HCT116 (cell line): ENCODE measurements at regions not wholly inside any gene's neighbourhood (a gene's known extent, or its start where the extent isn't known, plus 50 kb on each side); places are given as distances from the start of the nearest gene placed in this dataset.

Source experiments
- ATAC-seq: fragments of 200-7000 bp; cut with Tn5 transposase; 2 replicates; pipeline ENCODE4 v1.9.1; 2020; ENCODE audit warnings: mild to moderate bottlenecking, moderate library complexity
- BruUV-seq: library from RNA; stranded (reverse); fragments of 400-500 nt; replicated peaks from 2 replicates; lab custom pipeline; 2021; lab: Mats Ljungman, UMichigan
- CTCF ChIA-PET: fragments of 300-600 bp; sonication (Branson Sonifier 250); formaldehyde crosslinking; loops from one replicate; lab custom pipeline; 2021; ENCODE audit warnings: antibody characterized with exemption; lab: Charles Lee
- POLR2A ChIA-PET: fragments of 300-600, 350-600 bp; sonication (Branson Sonifier 250); formaldehyde crosslinking; loops from one replicate; lab custom pipeline; 2021; ENCODE audit warnings: antibody characterized with exemption; lab: Charles Lee
- RAD21 ChIA-PET, 2 experiments: fragments of 300-600 bp; sonication (Branson Sonifier 250); formaldehyde crosslinking; loops; one replicate each; lab custom pipeline; 2023; ENCODE audit warnings: low total read pairs in 2 of 2; ENCODE audit not compliant: uncharacterized antibody in 2 of 2, unreplicated experiment in 2 of 2, low non-redundant PET in 1 of 2; lab: Charles Lee
- DNase-seq: peaks from one replicate; pipeline ENCODE4 v3.0.0-alpha.2; 2010; ENCODE audit warnings: low read depth, low spot score
- H2AFZ ChIP-seq: fragments of 200-600 bp; shearing (Covaris generic), sonication (generic); 2 replicates; pipeline ENCODE4 v1.6.1; 2017; ENCODE audit warnings: low read depth, mixed run types, mixed read lengths, antibody characterized with exemption, low read length; ENCODE audit not compliant: poor library complexity, severe bottlenecking
- H3K27ac ChIP-seq: 2 replicates; pipeline ENCODE4 v1.5.1; 2012; ENCODE audit warnings: low read depth, low read length
- H3K27me3 ChIP-seq: fragments of 200-600 bp; sonication (generic); 2 replicates; pipeline ENCODE4 v1.6.1; 2016; ENCODE audit warnings: mixed run types, low read length, mixed read lengths; ENCODE audit not compliant: insufficient read depth
- H3K36me3 ChIP-seq, 2 experiments: fragments of 200-500 bp in 1 of 2; fragments of 200-600 bp in 1 of 2; sonication (Bioruptor generic) in 1 of 2; sonication (generic) in 1 of 2; 2 replicates each; pipeline versions ENCODE4 v1.5.1 to v1.6.1; 2014 to 2016; ENCODE audit warnings: low read length in 2 of 2, inconsistent platforms in 1 of 2, mixed read lengths in 1 of 2, mixed run types in 1 of 2; ENCODE audit not compliant: insufficient read depth in 2 of 2, control insufficient read depth in 1 of 2
- H3K4me1 ChIP-seq, 2 experiments: fragments of 200-600 bp in 1 of 2; sonication (generic) in 1 of 2; 2 replicates each; pipeline versions ENCODE4 v1.5.1 to v1.6.1; 2012 to 2017; ENCODE audit warnings: low read length in 2 of 2, inconsistent platforms in 1 of 2, mild to moderate bottlenecking in 1 of 2, mixed read lengths in 1 of 2, mixed run types in 1 of 2, moderate library complexity in 1 of 2; ENCODE audit not compliant: insufficient read depth in 2 of 2, control insufficient read depth in 1 of 2
- H3K4me2 ChIP-seq: fragments of 200-600 bp; sonication (generic); 2 replicates; pipeline ENCODE4 v1.6.1; 2017; ENCODE audit warnings: mixed run types, low read length, mixed read lengths
- H3K4me3 ChIP-seq, 2 experiments: fragments of 200-600 bp in 1 of 2; sonication (generic) in 1 of 2; replicated peaks in 1 of 2; 2 replicates each; pipeline ENCODE4 v1.5.1; 2011 to 2016; ENCODE audit warnings: low read length in 2 of 2, control low read depth in 1 of 2, low read depth in 1 of 2, mild to moderate bottlenecking in 1 of 2, mixed read lengths in 1 of 2, mixed run types in 1 of 2
- H3K79me2 ChIP-seq: fragments of 200-600 bp; sonication (generic); 2 replicates; pipeline ENCODE4 v1.6.1; 2017; ENCODE audit warnings: mild to moderate bottlenecking, mixed run types, low read length, moderate library complexity, mixed read lengths; ENCODE audit not compliant: insufficient read depth
- H3K9ac ChIP-seq: fragments of 200-600 bp; sonication (generic); 2 replicates; pipeline ENCODE4 v1.6.1; 2016; ENCODE audit warnings: low read length, mixed read lengths
- H3K9me2 ChIP-seq: fragments of 200-600 bp; sonication (generic), shearing (Covaris generic); 2 replicates; pipeline ENCODE4 v1.6.1; 2017; ENCODE audit warnings: mixed run types, mild to moderate bottlenecking, moderate library complexity; ENCODE audit not compliant: insufficient read depth
- H3K9me3 ChIP-seq, 2 experiments: fragments of 200-500 bp in 1 of 2; fragments of 200-600 bp in 1 of 2; sonication (Bioruptor generic) in 1 of 2; sonication (generic) in 1 of 2; 2 replicates each; pipeline ENCODE4 v1.6.1; 2014 to 2017; ENCODE audit warnings: low read length in 2 of 2, mixed read lengths in 2 of 2, inconsistent platforms in 1 of 2, low read depth in 1 of 2, mild to moderate bottlenecking in 1 of 2, mixed run types in 1 of 2, moderate library complexity in 1 of 2; ENCODE audit not compliant: control insufficient read depth in 1 of 2, insufficient read depth in 1 of 2
- H4K20me1 ChIP-seq: fragments of 200-600 bp; sonication (generic), shearing (Covaris generic); 2 replicates; pipeline ENCODE4 v1.6.1; 2017; ENCODE audit warnings: mixed run types, mild to moderate bottlenecking, moderate library complexity; ENCODE audit not compliant: insufficient read depth
- ATF3 ChIP-seq: IDR thresholded peaks from 2 replicates; pipeline ENCODE4 v1.6.1; 2012
- ELF1 ChIP-seq: IDR thresholded peaks from 2 replicates; pipeline ENCODE4 v1.6.1; 2012; ENCODE audit warnings: low read depth, borderline replicate concordance
- EZH2 ChIP-seq: fragments of 200-600 bp; sonication (generic); IDR thresholded peaks from 2 replicates; pipeline ENCODE4 v1.6.1; 2017; ENCODE audit warnings: antibody characterized with exemption, mixed run types
- FOSL1 ChIP-seq: IDR thresholded peaks from 2 replicates; pipeline ENCODE4 v1.6.1; 2012; ENCODE audit warnings: low read depth
- POLR2A ChIP-seq: IDR thresholded peaks from 2 replicates; pipeline ENCODE4 v1.7.0; 2011; ENCODE audit warnings: borderline replicate concordance; ENCODE audit not compliant: insufficient read depth, insufficient read length; ENCODE audit errors: extremely low read depth
- ZNF274 ChIP-seq: fragments of 200-500 bp; sonication (Bioruptor generic); IDR thresholded peaks from 2 replicates; pipeline ENCODE4 v1.6.1; 2014; ENCODE audit warnings: mild to moderate bottlenecking, low read depth, low read length, inconsistent platforms
- intact Hi-C: fragments of 100-400 bp; cut with micrococcal nuclease; formaldehyde crosslinking; loops from 2 replicates; pipeline ENCODE4 v1.10.0; 2022

- no peak for DNase-seq
- Histone ChIP-seq H3K36me3 (no peaks in the 10 kb centered on the region), H3K9me3 (no peaks in the 10 kb centered on the region), H3K9ac (no peak overlapping the region), H3K9me2 (no peaks in the 10 kb centered on the region), H3K4me3 (no peak overlapping the region), H3K79me2 (no peaks in the 10 kb centered on the region), H3K4me2 (no peak overlapping the region), H3K27me3 (peaks cover 4% of the 10 kb centered on the region; the same call in 1 of the 2 replicates), H2AFZ (no peak overlapping the region), H3K4me1 (peaks cover 13 to 18% of the 10 kb centered on the region in 2 experiments; a peak in 3 of 4 replicates), H3K27ac (no peak overlapping the region), H4K20me1 (no peaks in the 10 kb centered on the region)
- no peak for TF ChIP-seq ZNF274
- TF ChIP-seq ELF1, result no peak
- TF ChIP-seq POLR2A, result no peak
- ChIA-PET POLR2A (no interaction called here), RAD21 (no interaction called here), CTCF (no interaction called here)
- intact Hi-C loops, result no loop called here
- no TSS peak for BruUV-seq
- ATAC-seq, result no peak
These were observed 188.1 kb upstream of the NSMCE3 start for GRCh38 chr15:29457729-29458128.

- no peak for DNase-seq
- Histone ChIP-seq H3K9me3 (no peaks in the 10 kb centered on the region), H3K79me2 (no peaks in the 10 kb centered on the region), H4K20me1 (no peaks in the 10 kb centered on the region), H3K36me3 (no peaks in the 10 kb centered on the region), H3K27me3 (peaks cover 2% of the 10 kb centered on the region; the same call in 1 of the 2 replicates), H3K4me1 (peaks cover 20 to 25% of the 10 kb centered on the region in 2 experiments; a peak in 3 of 4 replicates), H3K4me2 (no peak overlapping the region), H3K9me2 (no peaks in the 10 kb centered on the region), H3K9ac (no peak overlapping the region), H2AFZ (no peak overlapping the region), H3K27ac (no peak overlapping the region), H3K4me3 (no peak overlapping the region)
- ChIA-PET POLR2A (no interaction called here), CTCF (no interaction called here), RAD21 (no interaction called here)
- no TSS peak for BruUV-seq
- intact Hi-C loops, result no loop called here
- no peak for ATAC-seq
- TF ChIP-seq ELF1 (no peak), ATF3 (no peak), FOSL1 (no peak), EZH2 (no peak), ZNF274 (no peak)
These were observed 187.3 kb upstream of the NSMCE3 start for GRCh38 chr15:29456964-29457363.
